ENCODE measurements at regions not wholly inside any gene's neighbourhood (a gene's known extent, or its start where the extent isn't known, plus 50 kb on each side); places are given as distances from the start of the nearest gene placed in this dataset.

DNA sequence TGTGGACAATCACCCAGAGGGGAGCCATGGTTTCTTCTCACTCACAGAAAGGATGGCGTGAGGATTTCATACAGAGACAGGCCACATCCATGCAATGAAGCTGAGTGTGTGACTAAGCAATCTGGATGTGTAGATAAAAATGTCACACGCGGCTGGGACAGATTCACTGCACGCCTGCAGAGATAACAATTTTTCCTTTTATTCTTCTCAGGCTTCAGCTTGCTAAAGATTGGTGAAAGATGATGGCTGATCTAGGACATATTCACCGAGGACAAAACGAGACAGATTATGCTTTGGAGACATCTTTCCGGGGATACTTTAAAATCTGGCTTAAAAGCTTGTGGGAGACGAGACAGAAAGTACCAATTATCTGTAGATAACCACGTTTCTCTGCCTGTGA is 313.9 kb upstream of the TRPC7 start:
- no peak overlapping the region for H3K4me3 ChIP-seq (ENCODE audit: low read depth, low read length)
- no peak for DNase-seq (ENCODE audit: low read depth)
- TF ChIP-seq, protein P1, sequence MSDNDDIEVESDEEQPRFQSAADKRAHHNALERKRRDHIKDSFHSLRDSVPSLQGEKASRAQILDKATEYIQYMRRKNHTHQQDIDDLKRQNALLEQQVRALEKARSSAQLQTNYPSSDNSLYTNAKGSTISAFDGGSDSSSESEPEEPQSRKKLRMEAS (IDR thresholded peaks at IDR 0.05; ENCODE audit: low read depth, low read length) = no peak
- TF ChIP-seq MYC (IDR thresholded peaks at IDR 0.05; ENCODE audit: low read depth, low read length) = no peak
- no peak for TF ChIP-seq POLR2A (IDR thresholded peaks at IDR 0.05; ENCODE audit: extremely low read depth, insufficient read length)
- TF ChIP-seq, protein P2, sequence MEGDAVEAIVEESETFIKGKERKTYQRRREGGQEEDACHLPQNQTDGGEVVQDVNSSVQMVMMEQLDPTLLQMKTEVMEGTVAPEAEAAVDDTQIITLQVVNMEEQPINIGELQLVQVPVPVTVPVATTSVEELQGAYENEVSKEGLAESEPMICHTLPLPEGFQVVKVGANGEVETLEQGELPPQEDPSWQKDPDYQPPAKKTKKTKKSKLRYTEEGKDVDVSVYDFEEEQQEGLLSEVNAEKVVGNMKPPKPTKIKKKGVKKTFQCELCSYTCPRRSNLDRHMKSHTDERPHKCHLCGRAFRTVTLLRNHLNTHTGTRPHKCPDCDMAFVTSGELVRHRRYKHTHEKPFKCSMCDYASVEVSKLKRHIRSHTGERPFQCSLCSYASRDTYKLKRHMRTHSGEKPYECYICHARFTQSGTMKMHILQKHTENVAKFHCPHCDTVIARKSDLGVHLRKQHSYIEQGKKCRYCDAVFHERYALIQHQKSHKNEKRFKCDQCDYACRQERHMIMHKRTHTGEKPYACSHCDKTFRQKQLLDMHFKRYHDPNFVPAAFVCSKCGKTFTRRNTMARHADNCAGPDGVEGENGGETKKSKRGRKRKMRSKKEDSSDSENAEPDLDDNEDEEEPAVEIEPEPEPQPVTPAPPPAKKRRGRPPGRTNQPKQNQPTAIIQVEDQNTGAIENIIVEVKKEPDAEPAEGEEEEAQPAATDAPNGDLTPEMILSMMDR (IDR thresholded peaks at IDR 0.05; ENCODE audit: low read depth, low read length) = no peak

GRCh38 chr5:136677217-136677616 is 311.9 kb upstream of the TRPC7 start:
- no peak for DNase-seq (ENCODE audit: low read depth)
- TF ChIP-seq, protein P1 (IDR thresholded peaks at IDR 0.05; ENCODE audit: low read depth, low read length) = no peak
- no peak overlapping the region for H3K4me3 ChIP-seq (ENCODE audit: low read depth, low read length)

DNA sequence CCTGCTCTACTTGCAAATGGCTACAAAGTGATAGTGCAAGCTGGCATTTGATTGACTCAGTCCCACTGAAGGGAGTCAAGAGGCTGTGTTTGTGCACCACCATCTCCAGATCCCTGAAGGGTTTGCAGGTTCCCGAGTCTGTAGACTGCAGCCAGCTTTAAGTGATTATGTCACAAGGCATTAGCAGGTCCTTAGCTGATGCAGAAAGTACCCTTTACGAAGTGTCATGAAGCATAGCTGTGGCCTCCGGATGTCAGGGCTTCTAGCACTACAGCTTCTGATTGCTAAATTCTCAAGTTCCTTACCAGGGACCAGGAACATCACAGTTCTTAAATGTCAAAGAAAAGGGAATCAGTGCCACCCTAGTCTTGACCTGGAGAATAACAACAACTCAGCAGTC is 311.3 kb upstream of the TRPC7 start:
- DNase-seq (ENCODE audit: low read depth) = no peak
- TF ChIP-seq, protein P1 (IDR thresholded peaks at IDR 0.05; ENCODE audit: low read depth, low read length) = no peak
- H3K4me3 ChIP-seq (ENCODE audit: low read depth, low read length) = no peak overlapping the region

DNA sequence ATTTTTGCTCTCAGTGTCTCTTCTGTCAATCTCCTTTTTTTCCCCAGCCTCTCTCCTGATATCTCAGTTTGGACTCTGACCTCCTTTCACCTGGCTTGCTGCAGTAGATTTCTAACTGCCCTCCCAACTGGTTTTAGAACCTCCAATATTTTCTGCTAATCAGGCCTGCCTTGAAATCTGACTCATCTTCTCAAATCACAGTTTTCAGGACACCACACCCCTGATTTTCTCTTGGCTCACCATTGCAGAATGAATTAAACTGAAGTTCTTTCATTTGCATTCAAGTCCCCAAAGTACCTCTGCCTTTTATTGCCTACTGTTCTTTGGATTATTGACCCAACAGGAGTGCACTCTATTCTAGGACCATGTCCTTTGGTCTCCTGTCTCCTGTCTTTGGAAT is 310.4 kb upstream of the TRPC7 start:
- TF ChIP-seq POLR2A (IDR thresholded peaks at IDR 0.05; ENCODE audit: extremely low read depth, insufficient read length) (no peak), MYC (IDR thresholded peaks at IDR 0.05; ENCODE audit: low read depth, low read length) (no peak)
- TF ChIP-seq, protein P1 (IDR thresholded peaks at IDR 0.05; ENCODE audit: low read depth, low read length) = no peak
- TF ChIP-seq, protein P2 (IDR thresholded peaks at IDR 0.05; ENCODE audit: low read depth, low read length) = no peak

GRCh38 chr5:136674178-136674577 is 308.8 kb upstream of the TRPC7 start:
- no peak for DNase-seq (ENCODE audit: low read depth)

More for the DNA sequence above, 310.4 kb upstream of the TRPC7 start:
- no peak overlapping the region for H3K4me3 ChIP-seq (ENCODE audit: low read depth, low read length)
- DNase-seq (ENCODE audit: low read depth) = no peak

DNA sequence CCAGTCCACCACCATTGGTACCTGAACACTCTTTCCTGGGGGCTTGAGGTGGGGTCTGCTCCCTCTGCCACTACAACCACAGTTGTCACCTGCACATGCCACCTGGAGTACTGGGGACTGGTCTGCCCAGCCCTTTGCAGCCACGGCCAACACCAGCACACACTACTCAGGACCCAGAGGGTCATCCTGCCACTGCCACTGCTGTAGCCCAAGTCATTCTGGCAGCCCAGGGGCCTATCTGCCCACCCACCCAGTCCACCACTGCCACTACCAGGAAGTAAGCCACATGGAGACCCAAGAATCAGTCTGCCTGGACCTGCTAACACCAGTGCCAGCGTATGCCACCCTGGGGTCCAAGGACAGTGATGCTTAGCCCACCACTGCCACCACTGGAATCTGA is 302.4 kb upstream of the TRPC7 start:
- no peak for DNase-seq (ENCODE audit: low read depth)
- TF ChIP-seq, protein P1 (IDR thresholded peaks at IDR 0.05; ENCODE audit: low read depth, low read length) = no peak
- no peak for TF ChIP-seq MYC (IDR thresholded peaks at IDR 0.05; ENCODE audit: low read depth, low read length)
- TF ChIP-seq, protein P2 (IDR thresholded peaks at IDR 0.05; ENCODE audit: low read depth, low read length) = no peak
- no peak for TF ChIP-seq POLR2A (IDR thresholded peaks at IDR 0.05; ENCODE audit: extremely low read depth, insufficient read length)
- H3K4me3 ChIP-seq (ENCODE audit: low read depth, low read length) = no peak overlapping the region

More at GRCh38 chr5:136674178-136674577, 308.8 kb upstream of the TRPC7 start:
- TF ChIP-seq, protein P1 (IDR thresholded peaks at IDR 0.05; ENCODE audit: low read depth, low read length) = no peak
- TF ChIP-seq POLR2A (IDR thresholded peaks at IDR 0.05; ENCODE audit: extremely low read depth, insufficient read length) (no peak), MYC (IDR thresholded peaks at IDR 0.05; ENCODE audit: low read depth, low read length) (no peak)
- TF ChIP-seq, protein P2 (IDR thresholded peaks at IDR 0.05; ENCODE audit: low read depth, low read length) = no peak
- no peak overlapping the region for H3K4me3 ChIP-seq (ENCODE audit: low read depth, low read length)

All from NB4 (cell line).